SH-SY5Y (cell line): ENCODE measurements at regions not wholly inside any gene's neighbourhood (a gene's known extent, or its start where the extent isn't known, plus 50 kb on each side); places are given as distances from the start of the nearest gene placed in this dataset.

Experiments used
- GATA2 ChIP-seq: IDR thresholded peaks from 2 replicates; pipeline ENCODE4 v1.6.1; 2011; ENCODE audit warnings: mild to moderate bottlenecking, low read depth, low read length
- GATA3 ChIP-seq: IDR thresholded peaks from 2 replicates; pipeline ENCODE4 v1.6.1; 2011; ENCODE audit warnings: low read depth, mild to moderate bottlenecking, low read length, moderate library complexity

DNA sequence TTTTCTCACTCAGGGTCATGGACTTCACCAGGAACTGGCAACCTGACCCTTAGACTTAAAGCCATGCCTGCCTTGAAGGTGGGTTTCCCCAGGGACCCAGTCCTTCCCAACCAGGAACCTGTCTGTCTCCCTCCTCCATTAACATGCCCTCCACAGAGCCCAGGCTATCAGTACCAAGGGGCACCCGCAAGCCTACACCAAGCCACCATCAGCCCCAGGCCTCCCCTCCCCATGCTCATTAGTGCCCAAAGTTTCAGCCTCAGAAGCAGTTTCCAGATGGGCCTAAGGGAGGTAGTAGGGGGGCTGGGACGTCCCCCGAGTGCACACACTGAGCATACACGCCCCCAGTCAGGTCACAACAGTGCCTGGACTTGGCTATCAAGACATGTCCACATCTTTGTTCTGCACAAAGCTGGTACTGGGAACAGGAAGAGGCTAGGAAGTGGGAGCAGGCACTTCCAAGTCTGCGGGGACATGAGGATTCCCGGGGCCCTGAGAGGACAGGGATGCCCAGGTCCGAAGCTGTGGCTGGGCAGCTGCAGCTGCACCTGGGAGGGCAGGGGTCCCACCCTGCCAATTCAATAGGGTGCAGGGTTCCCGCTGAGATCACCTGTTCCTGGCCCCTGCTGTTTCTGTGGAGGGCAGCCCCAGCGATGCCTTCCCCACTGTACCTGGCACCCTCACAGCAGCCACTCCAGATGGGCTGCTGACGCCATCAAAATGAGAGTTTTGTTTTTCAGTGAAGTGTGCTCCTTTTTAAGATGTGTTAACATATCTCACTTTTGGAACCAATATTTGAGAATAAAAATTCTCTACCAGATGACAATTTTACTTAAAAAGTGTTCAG lies 731.4 kb downstream of the NR4A2 start:
- TF ChIP-seq GATA2 (no peak), GATA3 (no peak)
